ENCODE measurements at regions not wholly inside any gene's neighbourhood (a gene's known extent, or its start where the extent isn't known, plus 50 kb on each side); places are given as distances from the start of the nearest gene placed in this dataset.

GRCh38 chr1:218518216-218518740, 173.1 kb downstream of the TGFB2 start:
- TF ChIP-seq ATF2 (IDR thresholded peaks at IDR 0.05; ENCODE audit: low read length), result no peak
- TF ChIP-seq CTCF (IDR thresholded peaks at IDR 0.05 in 2 of 3, conservative IDR thresholded peaks at IDR 0.05 in 1 of 3; ENCODE audit: control insufficient read depth in 2 of 3, extremely low read depth in 1 of 3, insufficient read depth in 1 of 3, low read depth in 3 of 3, low read length in 3 of 3), result no peak
- no peak for TF ChIP-seq YY1 (IDR thresholded peaks at IDR 0.05; ENCODE audit: low read depth, low read length)
- TF ChIP-seq POLR2AphosphoS5 (IDR thresholded peaks at IDR 0.05; ENCODE audit: low read length), result no peak
- TF ChIP-seq CHD2 (IDR thresholded peaks at IDR 0.05; ENCODE audit: borderline replicate concordance, low read depth, low read length), result no peak
- TF ChIP-seq ZNF217 (IDR thresholded peaks at IDR 0.05), result no peak
- TF ChIP-seq RAD21 (IDR thresholded peaks at IDR 0.05; ENCODE audit: insufficient read depth, low read depth, low read length), result no peak
- no peak for TF ChIP-seq RELB (IDR thresholded peaks at IDR 0.05; ENCODE audit: low read depth)
- no peak for TF ChIP-seq EZH2 (IDR thresholded peaks at IDR 0.05; ENCODE audit: borderline replicate concordance, control insufficient read depth, low read depth, low read length)
- TF ChIP-seq RAD51 (IDR thresholded peaks at IDR 0.05), result no peak
- TF ChIP-seq SUZ12 (IDR thresholded peaks at IDR 0.05; ENCODE audit: unreplicated experiment), result no peak
- TF ChIP-seq ZBED1 (IDR thresholded peaks at IDR 0.05; ENCODE audit: borderline replicate concordance), result no peak

Data from GM12878 (cell line).